DMS153 (cell line): ENCODE measurements at regions not wholly inside any gene's neighbourhood (a gene's known extent, or its start where the extent isn't known, plus 50 kb on each side); places are given as distances from the start of the nearest gene placed in this dataset.
"Not testable (repeated sequence)": the region's sequence is repeated elsewhere in the genome, so short reads cannot be mapped to it uniquely, and the experiment has no call there.

ENCODE experiments used
- DNase-seq: peaks from one replicate; lab custom pipeline; 2025; lab: John Stamatoyannopoulos, UW

DNA sequence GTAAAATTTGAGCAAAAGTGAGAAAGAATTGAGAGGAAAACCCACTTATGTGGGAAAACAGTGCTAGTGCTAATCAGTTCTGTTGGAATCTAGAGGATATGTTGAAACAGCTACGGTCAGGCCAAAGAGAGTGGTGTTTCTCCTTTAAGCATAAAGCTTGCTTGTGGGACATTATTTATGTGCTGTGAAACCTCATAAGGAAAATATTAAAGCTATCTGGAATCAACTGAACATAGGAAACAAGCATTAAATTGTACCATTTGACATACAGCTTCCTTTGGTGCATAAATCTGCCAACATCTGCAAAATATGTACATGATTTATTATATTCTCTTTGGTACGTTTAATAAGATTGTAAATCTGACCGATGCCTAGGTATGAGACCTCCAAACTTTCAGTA is 182.5 kb upstream of the PDE10A start:
- no peak for DNase-seq

GRCh38 chr6:165844801-165845364 is 181.8 kb upstream of the PDE10A start:
- no peak for DNase-seq

DNA sequence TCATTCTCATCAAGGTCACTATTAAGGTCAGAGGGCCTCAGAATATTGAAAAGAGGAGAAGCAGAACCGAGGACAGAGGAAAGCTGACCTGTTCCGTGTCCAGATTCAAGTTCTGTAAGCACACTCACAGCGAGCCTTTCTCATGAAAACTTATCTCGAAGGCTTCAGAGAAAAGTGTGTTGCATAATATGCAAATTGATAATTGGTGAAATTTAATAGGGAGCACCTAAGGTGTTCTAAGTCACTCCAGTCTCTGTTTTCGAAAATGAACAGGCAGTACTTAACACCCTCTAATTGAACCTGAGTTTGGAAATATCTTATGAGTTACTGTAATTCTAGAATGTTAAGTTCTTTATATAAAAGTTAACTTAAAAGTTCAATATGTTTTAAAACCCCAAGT is 181.2 kb upstream of the PDE10A start:
- no peak for DNase-seq

GRCh38 chr6:165843568-165844113 is 180.6 kb upstream of the PDE10A start:
- no peak for DNase-seq

GRCh38 chr6:165843121-165843520 is 180.1 kb upstream of the PDE10A start:
- no peak for DNase-seq

- DNase-seq: no peak
Measured at GRCh38 chr6:165842281-165842936, 179.4 kb upstream of the PDE10A start.

DNA sequence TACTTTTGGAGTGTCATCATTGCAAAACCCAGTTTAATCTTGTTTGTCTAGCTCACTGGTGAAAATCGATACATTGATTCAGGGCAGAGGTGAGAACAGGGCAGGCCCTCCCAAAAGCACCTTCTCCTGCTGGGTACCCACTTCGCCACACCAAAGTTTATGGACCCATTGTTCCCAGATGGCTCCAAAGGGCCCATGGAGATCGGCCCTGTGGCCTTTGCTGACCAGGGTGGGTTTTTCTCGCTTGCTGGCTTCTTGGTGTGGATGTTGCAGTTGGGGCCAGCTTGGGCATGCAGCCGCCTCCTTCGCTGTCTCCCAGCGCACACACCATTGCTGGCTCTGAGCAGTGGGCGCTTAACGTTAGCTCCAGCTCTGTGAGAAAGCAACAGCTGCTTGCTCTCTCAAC is 178.1 kb upstream of the PDE10A start:
- DNase-seq: no peak

DNA sequence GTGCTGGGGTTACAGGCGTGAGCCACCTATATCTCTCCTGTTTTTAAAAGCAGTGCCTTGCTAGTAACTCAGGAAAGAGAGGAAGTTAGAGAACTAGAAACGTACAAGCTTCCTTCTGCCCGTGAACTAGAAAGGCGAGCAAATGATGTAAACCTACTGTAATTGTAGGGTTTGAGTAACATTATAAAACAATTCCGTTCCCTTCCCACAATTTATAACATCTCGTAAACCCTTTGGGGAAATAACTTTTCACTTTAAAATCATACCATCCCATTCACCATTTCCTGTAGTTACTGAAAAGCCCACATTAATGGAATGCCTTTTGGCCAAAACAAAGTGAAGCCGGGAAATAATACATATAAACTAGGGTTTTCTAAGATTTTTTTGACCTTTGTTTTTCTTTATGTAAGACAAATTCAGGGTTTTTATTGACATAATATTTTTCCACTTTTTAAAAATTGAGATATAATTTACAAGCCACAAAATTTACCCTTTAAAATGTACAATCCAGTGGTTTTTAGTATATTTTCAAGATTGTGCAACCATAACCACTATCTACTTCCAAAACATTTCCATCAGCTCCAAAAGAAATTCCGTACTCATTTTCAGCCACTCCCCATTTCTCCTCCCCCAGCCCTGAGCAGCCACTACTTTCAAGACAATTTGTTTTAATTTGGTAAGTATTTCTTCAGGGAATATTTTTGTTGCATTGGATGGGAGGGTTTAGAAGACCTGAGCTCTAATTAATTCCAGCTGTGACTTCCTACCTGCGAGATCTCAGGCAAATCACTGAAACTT is 175.1 kb upstream of the PDE10A start:
- DNase-seq: no peak

- not testable (repeated sequence) for DNase-seq
Measured at GRCh38 chr6:165836648-165837047, 173.6 kb upstream of the PDE10A start.

- no peak for DNase-seq
Measured at GRCh38 chr6:165835410-165835851, 172.4 kb upstream of the PDE10A start.

DNA sequence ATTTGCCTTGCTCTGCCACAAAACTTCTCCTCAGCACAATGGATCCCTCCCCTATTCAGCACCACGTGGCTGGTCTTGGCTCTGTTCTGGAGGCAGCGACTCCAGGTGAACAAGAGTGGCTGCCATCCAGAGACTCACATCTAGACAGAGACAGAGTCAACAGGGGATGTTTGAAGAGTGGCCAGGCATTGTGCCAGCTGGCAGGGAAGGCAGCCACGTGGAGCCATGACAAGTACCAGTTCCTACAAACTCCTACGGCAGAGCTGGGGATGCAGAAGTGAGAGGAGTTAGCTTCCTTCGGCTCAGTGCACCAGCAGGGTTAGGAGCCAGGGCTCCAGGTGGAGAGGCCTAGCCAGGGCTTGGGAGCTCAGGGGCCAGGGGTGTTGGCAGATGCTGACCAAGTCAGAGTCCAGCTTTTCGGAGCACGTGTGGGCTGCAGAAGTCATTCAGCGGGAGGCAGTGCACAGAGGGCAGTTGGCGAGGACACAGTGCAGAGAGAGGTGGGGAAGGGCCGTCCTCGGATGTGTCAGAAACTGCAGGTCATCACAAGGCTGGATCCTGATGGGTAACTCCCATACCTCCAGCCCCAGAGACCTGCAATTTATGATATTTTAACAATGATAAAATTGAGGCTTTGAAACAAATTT is 171.7 kb upstream of the PDE10A start:
- DNase-seq: peak; percentile 98

DNA sequence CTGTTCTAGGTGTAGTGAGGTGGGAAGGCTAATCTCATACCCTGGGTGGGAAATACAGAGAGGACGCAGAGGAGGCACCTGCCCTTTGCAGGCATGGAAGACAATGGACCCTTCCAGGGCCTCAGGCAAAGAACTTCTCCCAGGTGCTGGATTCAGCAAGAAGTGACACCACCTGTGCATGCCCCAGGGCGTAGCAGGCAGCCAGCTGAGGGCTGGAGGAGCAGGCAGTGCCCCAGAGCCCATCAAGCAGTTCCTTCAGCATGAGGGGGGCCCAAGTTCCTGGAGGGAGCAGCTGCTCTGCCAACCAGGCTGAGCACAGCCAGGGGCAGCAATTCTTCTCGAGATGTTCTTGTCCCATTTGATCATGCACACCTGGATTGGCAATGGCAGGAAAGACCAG is 170.3 kb upstream of the PDE10A start:
- no peak for DNase-seq

DNA sequence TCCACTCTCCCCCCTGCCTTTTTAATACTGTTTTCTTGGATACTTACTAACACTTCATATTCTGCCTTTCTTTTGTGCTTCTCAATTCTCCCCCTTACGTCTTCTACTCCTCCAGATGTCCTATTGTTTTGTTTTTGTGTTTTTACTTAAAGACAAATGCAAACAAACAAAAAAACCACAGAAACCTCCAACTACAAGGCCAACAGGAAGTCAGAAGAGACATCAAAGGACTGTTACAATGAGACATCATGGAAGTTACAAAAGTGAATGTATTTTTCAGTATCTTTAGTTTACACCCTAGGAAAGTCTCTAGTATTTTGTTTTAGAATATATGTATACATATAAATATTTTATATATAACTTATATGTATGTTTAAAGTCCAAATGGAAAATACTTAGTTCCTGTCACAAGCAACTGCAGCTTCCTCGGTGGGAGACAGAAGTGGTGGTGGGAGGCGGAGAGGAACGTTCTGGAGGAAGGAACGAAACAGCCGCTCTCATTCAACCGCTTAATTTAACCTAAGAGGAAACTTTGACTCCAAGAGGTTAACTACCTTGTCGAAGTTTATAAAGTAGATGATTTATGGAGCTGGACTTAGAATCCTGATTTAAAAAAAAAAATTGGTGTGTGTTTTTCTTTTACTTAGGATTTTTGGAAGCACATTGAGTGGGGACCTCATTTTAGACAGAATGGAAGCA is 168.9 kb upstream of the PDE10A start:
- no peak for DNase-seq

GRCh38 chr6:165830761-165831160 is 167.7 kb upstream of the PDE10A start:
- no peak for DNase-seq

DNA sequence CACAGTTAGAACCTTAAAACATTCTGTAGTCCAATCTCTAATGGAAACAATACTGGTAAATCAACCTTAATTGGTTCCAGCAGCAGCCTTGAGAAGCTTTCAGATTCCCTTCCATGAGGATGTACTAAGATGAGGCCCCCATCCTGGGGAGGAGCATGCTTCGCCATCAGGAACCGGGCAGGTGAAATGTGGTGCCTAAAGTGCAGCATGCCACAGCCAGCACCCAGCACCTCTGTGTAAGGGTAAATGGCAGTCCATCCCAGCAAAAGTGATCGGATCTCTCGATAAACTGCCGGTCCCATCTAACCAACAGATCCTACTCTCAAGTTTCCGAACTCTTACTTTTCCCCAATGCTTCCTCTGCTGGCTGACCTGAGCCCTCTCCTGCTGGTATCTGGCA is 166.3 kb upstream of the PDE10A start:
- no peak for DNase-seq

GRCh38 chr6:165827190-165827518 is 164.1 kb upstream of the PDE10A start:
- no peak for DNase-seq

GRCh38 chr6:165826487-165827189 is 163.6 kb upstream of the PDE10A start:
- no peak for DNase-seq

GRCh38 chr6:165825256-165825815 is 162.3 kb upstream of the PDE10A start:
- no peak for DNase-seq

DNA sequence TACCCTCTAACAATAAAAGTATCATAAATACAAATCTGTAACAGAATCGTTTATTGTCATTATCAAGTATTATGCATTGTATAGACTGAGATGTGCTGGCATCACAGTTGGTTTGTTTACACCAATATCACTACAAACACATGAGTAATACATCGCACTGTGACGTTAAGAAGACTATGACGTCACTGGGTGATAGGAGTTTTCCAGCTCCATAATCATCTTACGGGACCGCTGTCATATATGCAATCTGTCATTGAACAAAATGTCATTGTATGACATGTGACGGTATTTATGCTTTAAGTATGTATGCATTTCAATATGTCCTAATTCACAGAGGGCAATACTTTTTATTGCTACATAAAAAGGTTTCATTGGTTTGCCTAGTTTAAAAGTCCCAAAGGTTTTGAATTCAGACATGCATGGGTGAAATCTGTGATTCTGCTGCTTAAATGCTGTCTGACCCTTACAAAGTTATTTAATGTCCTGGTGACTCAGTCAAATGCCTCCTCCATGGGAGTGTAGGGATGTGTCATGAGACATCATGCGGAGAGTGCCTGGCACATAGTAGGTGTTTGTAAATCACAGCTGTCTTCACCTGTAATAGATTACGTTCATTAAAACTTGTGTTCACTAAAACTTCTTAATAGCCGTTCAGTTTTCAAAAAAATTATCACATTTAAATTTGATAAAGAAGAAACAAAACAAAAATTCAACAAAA is 160.7 kb upstream of the PDE10A start:
- DNase-seq: no peak

- DNase-seq: no peak
Measured at GRCh38 chr6:165822501-165822900, 159.5 kb upstream of the PDE10A start.
